Endothelial cell of umbilical vein (primary cell): ENCODE measurements at regions not wholly inside any gene's neighbourhood (a gene's known extent, or its start where the extent isn't known, plus 50 kb on each side); places are given as distances from the start of the nearest gene placed in this dataset.

Experiments
- BruUV-seq: library from RNA; stranded (reverse); fragments of 400-500 nt; replicated peaks from 2 replicates; lab custom pipeline; 2021; lab: Mats Ljungman, UMichigan
- CTCF ChIA-PET: fragments of 300-600, 350-600 bp; sonication (Branson Sonifier 250); formaldehyde crosslinking; loops from one replicate; lab custom pipeline; 2021; ENCODE audit warnings: antibody characterized with exemption, inconsistent platforms; lab: Charles Lee
- POLR2A ChIA-PET: fragments of 300-600, 350-600 bp; sonication (Branson Sonifier 250); formaldehyde crosslinking; loops from one replicate; lab custom pipeline; 2021; ENCODE audit warnings: antibody characterized with exemption, inconsistent platforms; lab: Charles Lee
- DNase-seq: peaks from one replicate; pipeline ENCODE4 v3.0.0-alpha.2; 2011; ENCODE audit warnings: low read depth, low spot score
- FAIRE-seq: peaks from 2 replicates; lab custom pipeline; 2011; peaks lifted over from hg19 to GRCh38; lab: Jason Lieb, UNC
- H2AFZ ChIP-seq: 2 replicates; pipeline ENCODE4 v1.6.0; 2012; ENCODE audit warnings: low read depth, low read length, control low read depth, inconsistent platforms
- H3K27ac ChIP-seq: 2 replicates; pipeline ENCODE4 v1.5.1; 2011; ENCODE audit warnings: low read depth, mild to moderate bottlenecking, control low read depth, low read length, moderate library complexity; ENCODE audit not compliant: insufficient read depth
- H3K27me3 ChIP-seq, 2 experiments: 2 replicates each; pipeline versions ENCODE4 v1.6.0 to v1.6.1; 2011; ENCODE audit warnings: low read length in 2 of 2, mixed read lengths in 1 of 2; ENCODE audit not compliant: control insufficient read depth in 2 of 2, insufficient read depth in 2 of 2
- H3K36me3 ChIP-seq, 2 experiments: 2 replicates in 1 of 2; 3 replicates in 1 of 2; pipeline ENCODE4 v1.5.1; 2011; ENCODE audit warnings: low read length in 2 of 2, mild to moderate bottlenecking in 1 of 2, moderate library complexity in 1 of 2; ENCODE audit not compliant: control insufficient read depth in 2 of 2, insufficient read depth in 2 of 2; ENCODE audit errors: extremely low read depth in 1 of 2
- H3K4me1 ChIP-seq: 3 replicates; pipeline ENCODE4 v1.5.1; 2011; ENCODE audit warnings: mild to moderate bottlenecking, low read length; ENCODE audit not compliant: control insufficient read depth, insufficient read depth; ENCODE audit errors: extremely low read depth
- H3K4me2 ChIP-seq: 2 replicates; pipeline ENCODE4 v1.6.1; 2011; ENCODE audit warnings: low read length, control low read depth, mixed read lengths; ENCODE audit not compliant: insufficient read depth
- H3K4me3 ChIP-seq, 3 experiments: fragments of 200-600 bp in 1 of 3; sonication (generic), shearing (Covaris generic) in 1 of 3; replicated peaks in 1 of 3; 2 replicates each; pipeline ENCODE4 v1.5.1; 2011 to 2016; ENCODE audit warnings: control low read depth in 3 of 3, low read length in 3 of 3, mild to moderate bottlenecking in 2 of 3, inconsistent platforms in 1 of 3, low read depth in 1 of 3, moderate library complexity in 1 of 3; ENCODE audit not compliant: insufficient read depth in 1 of 3
- H3K79me2 ChIP-seq: 2 replicates; pipeline ENCODE4 v1.6.0; 2012; ENCODE audit warnings: low read length, inconsistent platforms; ENCODE audit not compliant: control insufficient read depth, insufficient read depth
- H3K9ac ChIP-seq: replicated peaks from 2 replicates; pipeline ENCODE3; 2011; ENCODE audit warnings: low read length, control low read depth; ENCODE audit not compliant: insufficient read depth; ENCODE audit errors: extremely low read depth
- H3K9me1 ChIP-seq: replicated peaks from 3 replicates; pipeline ENCODE4 v1.6.0; 2011; ENCODE audit warnings: mild to moderate bottlenecking, low read length; ENCODE audit not compliant: control insufficient read depth, insufficient read depth; ENCODE audit errors: extremely low read depth
- H3K9me3 ChIP-seq: replicated peaks from 2 replicates; pipeline ENCODE4 v1.5.1; 2012; ENCODE audit warnings: low read length, inconsistent platforms; ENCODE audit not compliant: control insufficient read depth, insufficient read depth
- H4K20me1 ChIP-seq: replicated peaks from 2 replicates; pipeline ENCODE3; 2011; ENCODE audit warnings: mild to moderate bottlenecking, low read length; ENCODE audit not compliant: control insufficient read depth, insufficient read depth; ENCODE audit errors: extremely low read depth
- EZH2 ChIP-seq: IDR thresholded peaks from 2 replicates; pipeline ENCODE4 v1.6.1; 2012; ENCODE audit warnings: borderline replicate concordance, low read depth, mild to moderate bottlenecking, moderate library complexity, low read length, inconsistent platforms; ENCODE audit not compliant: severe bottlenecking
- FOS ChIP-seq: IDR thresholded peaks from 2 replicates; pipeline ENCODE4 v1.6.1; 2011; ENCODE audit warnings: mild to moderate bottlenecking, low read length, moderate library complexity, borderline replicate concordance; ENCODE audit not compliant: insufficient read depth
- GATA2 ChIP-seq: IDR thresholded peaks from 2 replicates; pipeline ENCODE4 v1.7.0; 2011; ENCODE audit warnings: low read depth, mild to moderate bottlenecking, moderate library complexity, mixed read lengths, low read length; ENCODE audit not compliant: insufficient read length, insufficient read depth
- JUN ChIP-seq: IDR thresholded peaks from 2 replicates; pipeline ENCODE4 v1.6.1; 2011; ENCODE audit warnings: borderline replicate concordance, low read depth; ENCODE audit not compliant: insufficient read length, insufficient read depth
- MYC ChIP-seq: IDR thresholded peaks from one replicate; pipeline ENCODE4 v1.6.1; 2011; ENCODE audit warnings: mild to moderate bottlenecking, low read depth, low read length
- POLR2A ChIP-seq: IDR thresholded peaks from 2 replicates; pipeline ENCODE4 v1.6.1; 2012; ENCODE audit warnings: low read depth, mild to moderate bottlenecking, control low read depth, low read length
- POLR2AphosphoS5 ChIP-seq: IDR thresholded peaks from 2 replicates; pipeline ENCODE4 v1.6.1; 2012; ENCODE audit warnings: low read depth, mild to moderate bottlenecking, control low read depth, low read length, moderate library complexity; ENCODE audit not compliant: insufficient read depth
- dilution Hi-C: fragments of 300-500 bp; cut with MboI; formaldehyde crosslinking; loops from one replicate; pipeline ENCODE4 v1.15.0; 2019; ENCODE audit warnings: low sequenced_read_pairs; ENCODE audit not compliant: extremely low pct_ligation_motif_present
- intact Hi-C: fragments of 100-400 bp; cut with micrococcal nuclease; formaldehyde crosslinking; loops from one replicate; pipeline ENCODE4 v1.10.0; 2022
- TF ChIP-seq, protein P1 (sequence below): IDR thresholded peaks from 2 replicates; pipeline ENCODE4 v1.6.1; 2011; ENCODE audit not compliant: insufficient read depth, insufficient read length
- TF ChIP-seq, protein P2 (sequence below), 2 donors: IDR thresholded peaks; 1 replicate in 1 of 2; 2 replicates in 1 of 2; pipeline ENCODE4 v1.5.1; 2011; ENCODE audit warnings: low read length in 2 of 2, mild to moderate bottlenecking in 2 of 2, moderate library complexity in 2 of 2, control low read depth in 1 of 2, inconsistent platforms in 1 of 2, low read depth in 1 of 2; ENCODE audit not compliant: insufficient read depth in 1 of 2; ENCODE audit errors: extremely low read depth in 1 of 2

- Histone ChIP-seq H3K9me3 (no peaks in the 10 kb centered on the region), H3K27me3 (no peaks in the 10 kb centered on the region), H3K4me3 (no peak overlapping the region), H2AFZ (no peak overlapping the region), H3K4me1 (no peaks in the 10 kb centered on the region), H3K27ac (no peak overlapping the region), H3K9me1 (no peaks in the 10 kb centered on the region), H3K36me3 (no peaks in the 10 kb centered on the region), H4K20me1 (no peaks in the 10 kb centered on the region), H3K79me2 (no peaks in the 10 kb centered on the region), H3K4me2 (no peak overlapping the region), H3K9ac (no peak overlapping the region)
- POLR2A ChIA-PET = no interaction called here
- FAIRE-seq = no peak
- dilution Hi-C loops (no loop called here), intact Hi-C loops (no loop called here)
- BruUV-seq = no TSS peak
- TF ChIP-seq JUN = no peak
- no peak for TF ChIP-seq POLR2AphosphoS5
- TF ChIP-seq, protein P1, sequence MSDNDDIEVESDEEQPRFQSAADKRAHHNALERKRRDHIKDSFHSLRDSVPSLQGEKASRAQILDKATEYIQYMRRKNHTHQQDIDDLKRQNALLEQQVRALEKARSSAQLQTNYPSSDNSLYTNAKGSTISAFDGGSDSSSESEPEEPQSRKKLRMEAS = no peak
- TF ChIP-seq, protein P2, sequence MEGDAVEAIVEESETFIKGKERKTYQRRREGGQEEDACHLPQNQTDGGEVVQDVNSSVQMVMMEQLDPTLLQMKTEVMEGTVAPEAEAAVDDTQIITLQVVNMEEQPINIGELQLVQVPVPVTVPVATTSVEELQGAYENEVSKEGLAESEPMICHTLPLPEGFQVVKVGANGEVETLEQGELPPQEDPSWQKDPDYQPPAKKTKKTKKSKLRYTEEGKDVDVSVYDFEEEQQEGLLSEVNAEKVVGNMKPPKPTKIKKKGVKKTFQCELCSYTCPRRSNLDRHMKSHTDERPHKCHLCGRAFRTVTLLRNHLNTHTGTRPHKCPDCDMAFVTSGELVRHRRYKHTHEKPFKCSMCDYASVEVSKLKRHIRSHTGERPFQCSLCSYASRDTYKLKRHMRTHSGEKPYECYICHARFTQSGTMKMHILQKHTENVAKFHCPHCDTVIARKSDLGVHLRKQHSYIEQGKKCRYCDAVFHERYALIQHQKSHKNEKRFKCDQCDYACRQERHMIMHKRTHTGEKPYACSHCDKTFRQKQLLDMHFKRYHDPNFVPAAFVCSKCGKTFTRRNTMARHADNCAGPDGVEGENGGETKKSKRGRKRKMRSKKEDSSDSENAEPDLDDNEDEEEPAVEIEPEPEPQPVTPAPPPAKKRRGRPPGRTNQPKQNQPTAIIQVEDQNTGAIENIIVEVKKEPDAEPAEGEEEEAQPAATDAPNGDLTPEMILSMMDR (IDR thresholded peaks at IDR 0.05; ENCODE audit: extremely low read depth in 1 of 2, insufficient read depth in 1 of 2, low read depth in 1 of 2, low read length in 2 of 2) = no peak
- no peak for TF ChIP-seq POLR2A
- CTCF ChIA-PET = no interaction called here
- DNase-seq = no peak
Measured at GRCh38 chr6:76612954-76613353, 540.5 kb upstream of the IMPG1 start.

- Histone ChIP-seq H3K4me1 (no peaks in the 10 kb centered on the region), H3K27me3 (no peaks in the 10 kb centered on the region), H3K79me2 (no peaks in the 10 kb centered on the region), H4K20me1 (no peaks in the 10 kb centered on the region), H2AFZ (no peak overlapping the region), H3K9me3 (no peaks in the 10 kb centered on the region), H3K4me3 (no peak overlapping the region), H3K9me1 (no peaks in the 10 kb centered on the region), H3K36me3 (no peaks in the 10 kb centered on the region), H3K9ac (no peak overlapping the region), H3K27ac (no peak overlapping the region), H3K4me2 (no peak overlapping the region)
- intact Hi-C loops (no loop called here), dilution Hi-C loops (no loop called here)
- FAIRE-seq = no peak
- POLR2A ChIA-PET = no interaction called here
- TF ChIP-seq GATA2 = no peak
- no peak for TF ChIP-seq POLR2A
- TF ChIP-seq, protein P2 (IDR thresholded peaks at IDR 0.05; ENCODE audit: extremely low read depth in 1 of 2, insufficient read depth in 1 of 2, low read depth in 1 of 2, low read length in 2 of 2) = no peak
- no peak for TF ChIP-seq JUN
- TF ChIP-seq, protein P1 = no peak
- TF ChIP-seq EZH2 = no peak
- no peak for TF ChIP-seq POLR2AphosphoS5
- no peak for TF ChIP-seq MYC
- no peak for TF ChIP-seq FOS
- DNase-seq = no peak
- no TSS peak for BruUV-seq
- CTCF ChIA-PET = no interaction called here
Measured at GRCh38 chr6:76609160-76609559, 536.7 kb upstream of the IMPG1 start.
